ENCODE measurements at regions not wholly inside any gene's neighbourhood (a gene's known extent, or its start where the extent isn't known, plus 50 kb on each side); places are given as distances from the start of the nearest gene placed in this dataset.

- 0 out of 2 replicates have a peak, but pooled peaks cover 5% of the 10 kb centered on the region for H3K9me3 ChIP-seq
- no peak for DNase-seq
- intact Hi-C loops (cut with micrococcal nuclease; ENCODE audit: unreplicated experiment), result no loop called here
- H3K4me3 ChIP-seq (ENCODE audit: low read depth, low read length), result no peak overlapping the region
- H3K4me1 ChIP-seq, result no peaks in the 10 kb centered on the region
- Mint-ChIP-seq H3K9me3 (ENCODE audit: unreplicated experiment) (no peaks in the 10 kb centered on the region), H3K27me3 (ENCODE audit: insufficient read depth, unreplicated experiment) (no peaks in the 10 kb centered on the region), H3K4me3 (ENCODE audit: unreplicated experiment) (no peak overlapping the region), H3K27ac (ENCODE audit: unreplicated experiment) (no peak overlapping the region), H3K4me1 (ENCODE audit: low read depth, unreplicated experiment) (no peaks in the 10 kb centered on the region), H3K36me3 (ENCODE audit: insufficient read depth, unreplicated experiment) (no peaks in the 10 kb centered on the region)
- H3K27me3 ChIP-seq (replicated peaks; ENCODE audit: control insufficient read depth, insufficient read depth, low read length), result no peaks in the 10 kb centered on the region; the same call in 1 of the 2 replicates
- ChIA-PET POLR2A (no interaction called here), CTCF (no interaction called here)
- H3K36me3 ChIP-seq (ENCODE audit: control insufficient read depth, insufficient read depth, low read length), result no peaks in the 10 kb centered on the region
- no peak for TF ChIP-seq CTCF (IDR thresholded peaks at IDR 0.05; ENCODE audit: insufficient read depth in 1 of 2, low read depth in 1 of 2, low read length in 1 of 2, severe bottlenecking in 1 of 2, unreplicated experiment in 1 of 2)
- BruUV-seq (replicated peaks), result no TSS peak
Measured at GRCh38 chr10:76743169-76743568, 894.4 kb downstream of the KCNMA1 start.

DNA sequence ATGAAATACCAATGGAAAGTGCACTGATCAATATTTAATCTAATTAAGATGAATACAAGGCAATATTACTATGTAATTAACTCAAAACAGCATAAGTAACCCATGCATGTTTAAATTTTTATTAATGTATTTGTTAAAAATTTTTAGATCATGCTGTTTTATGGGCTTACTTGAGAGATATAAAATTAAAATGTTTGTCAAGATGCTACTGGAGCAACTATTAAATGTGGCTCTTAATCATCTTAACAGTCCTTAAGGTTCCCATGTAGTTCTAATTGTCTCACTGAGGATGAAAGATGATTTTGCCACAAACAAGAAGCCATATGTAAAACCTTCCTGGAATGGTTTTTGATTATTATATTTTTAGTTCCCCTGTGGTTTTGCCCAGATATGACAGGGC lies 897.1 kb downstream of the KCNMA1 start:
- Histone ChIP-seq H3K36me3 (ENCODE audit: control insufficient read depth, insufficient read depth, low read length) (no peaks in the 10 kb centered on the region), H3K4me3 (ENCODE audit: low read depth, low read length) (no peak overlapping the region), H3K9me3 (0 out of 2 replicates have a peak, but pooled peaks cover 5% of the 10 kb centered on the region), H3K4me1 (no peaks in the 10 kb centered on the region), H3K27me3 (replicated peaks; ENCODE audit: control insufficient read depth, insufficient read depth, low read length) (no peaks in the 10 kb centered on the region; the same call in 1 of the 2 replicates)
- Mint-ChIP-seq H3K4me1 (ENCODE audit: low read depth, unreplicated experiment) (no peaks in the 10 kb centered on the region), H3K36me3 (ENCODE audit: insufficient read depth, unreplicated experiment) (no peaks in the 10 kb centered on the region), H3K27ac (ENCODE audit: unreplicated experiment) (no peak overlapping the region), H3K27me3 (ENCODE audit: insufficient read depth, unreplicated experiment) (no peaks in the 10 kb centered on the region), H3K9me3 (ENCODE audit: unreplicated experiment) (no peaks in the 10 kb centered on the region), H3K4me3 (ENCODE audit: unreplicated experiment) (no peak overlapping the region)
- POLR2A ChIA-PET, result no interaction called here
- CTCF ChIA-PET, result no interaction called here
- intact Hi-C loops (cut with micrococcal nuclease; ENCODE audit: unreplicated experiment), result no loop called here
- DNase-seq, result no peak
- TF ChIP-seq CTCF (IDR thresholded peaks at IDR 0.05; ENCODE audit: insufficient read depth in 1 of 2, low read depth in 1 of 2, low read length in 1 of 2, severe bottlenecking in 1 of 2, unreplicated experiment in 1 of 2), result no peak
- no TSS peak for BruUV-seq (replicated peaks)

DNA sequence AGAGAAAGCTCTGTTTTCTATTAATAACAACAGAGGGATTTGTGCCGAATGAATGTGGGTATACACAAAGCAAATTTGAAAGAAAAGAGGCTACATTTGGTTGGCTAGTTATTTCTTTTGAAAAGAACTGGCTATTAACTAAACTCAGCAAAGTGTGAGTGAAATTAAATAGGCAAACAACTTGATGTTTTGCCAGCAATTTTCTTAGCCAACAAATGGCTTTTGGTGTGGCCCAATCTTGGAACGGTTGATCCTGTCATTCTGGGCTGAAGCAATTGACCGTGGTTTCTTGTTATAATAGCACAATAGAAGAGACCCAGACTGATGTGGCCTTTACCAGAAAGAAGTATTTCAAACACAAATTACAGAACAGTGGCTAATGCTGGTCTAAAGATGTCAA lies 898.6 kb downstream of the KCNMA1 start:
- CTCF ChIA-PET, result no interaction called here
- Histone ChIP-seq H3K36me3 (ENCODE audit: control insufficient read depth, insufficient read depth, low read length) (no peaks in the 10 kb centered on the region), H3K4me3 (ENCODE audit: low read depth, low read length) (no peak overlapping the region), H3K9me3 (0 out of 2 replicates have a peak, but pooled peaks cover 5% of the 10 kb centered on the region), H3K4me1 (no peaks in the 10 kb centered on the region), H3K27me3 (replicated peaks; ENCODE audit: control insufficient read depth, insufficient read depth, low read length) (no peaks in the 10 kb centered on the region; the same call in 1 of the 2 replicates)
- H3K27ac Mint-ChIP-seq (ENCODE audit: unreplicated experiment), result no peak overlapping the region
- BruUV-seq (replicated peaks), result no TSS peak
- POLR2A ChIA-PET, result no interaction called here
- no peaks in the 10 kb centered on the region for H3K4me1 Mint-ChIP-seq (ENCODE audit: low read depth, unreplicated experiment)
- H3K4me3 Mint-ChIP-seq (ENCODE audit: unreplicated experiment), result no peak overlapping the region
- TF ChIP-seq CTCF (IDR thresholded peaks at IDR 0.05; ENCODE audit: insufficient read depth in 1 of 2, low read depth in 1 of 2, low read length in 1 of 2, severe bottlenecking in 1 of 2, unreplicated experiment in 1 of 2), result no peak
- H3K36me3 Mint-ChIP-seq (ENCODE audit: insufficient read depth, unreplicated experiment), result no peaks in the 10 kb centered on the region
- no peaks in the 10 kb centered on the region for H3K27me3 Mint-ChIP-seq (ENCODE audit: insufficient read depth, unreplicated experiment)
- no peak for DNase-seq
- H3K9me3 Mint-ChIP-seq (ENCODE audit: unreplicated experiment), result no peaks in the 10 kb centered on the region
- intact Hi-C loops (cut with micrococcal nuclease; ENCODE audit: unreplicated experiment), result no loop called here

All from Caco-2 (cell line).